Neural progenitor cell (in vitro differentiated cells): ENCODE measurements at regions not wholly inside any gene's neighbourhood (a gene's known extent, or its start where the extent isn't known, plus 50 kb on each side); places are given as distances from the start of the nearest gene placed in this dataset.

Experiments
- DNase-seq: peaks from one replicate; pipeline ENCODE4 v3.0.0-alpha.2; 2016; ENCODE audit warnings: low spot score
- H2AFZ ChIP-seq: fragments of 200-600 bp; sonication (generic); replicated peaks from 2 replicates; pipeline ENCODE4 v1.6.1; 2016; ENCODE audit warnings: antibody characterized with exemption
- H3F3A ChIP-seq: fragments of 200-600 bp; sonication (generic); 2 replicates; pipeline ENCODE4 v1.6.1; 2016; ENCODE audit warnings: antibody characterized with exemption, low read depth
- H3K27ac ChIP-seq: fragments of 200-600 bp; sonication (generic); 2 replicates; pipeline ENCODE4 v1.5.1; 2016; ENCODE audit warnings: mild to moderate bottlenecking
- H3K27me3 ChIP-seq: fragments of 200-600 bp; sonication (generic); 2 replicates; pipeline ENCODE4 v1.6.1; 2016; ENCODE audit warnings: mild to moderate bottlenecking, moderate library complexity
- H3K36me3 ChIP-seq: fragments of 200-600 bp; sonication (generic); 2 replicates; pipeline ENCODE4 v1.5.1; 2016
- H3K4me1 ChIP-seq: fragments of 200-600 bp; sonication (generic); 2 replicates; pipeline ENCODE4 v1.6.1; 2016; ENCODE audit warnings: mixed run types
- H3K4me2 ChIP-seq: fragments of 200-600 bp; sonication (generic); 2 replicates; pipeline ENCODE4 v1.6.1; 2016
- H3K4me3 ChIP-seq: fragments of 200-600 bp; sonication (generic); 2 replicates; pipeline ENCODE4 v1.5.1; 2016
- H3K79me2 ChIP-seq: fragments of 200-600 bp; sonication (generic); 2 replicates; pipeline ENCODE4 v1.6.1; 2016; ENCODE audit warnings: low read depth
- H3K9ac ChIP-seq: fragments of 200-600 bp; sonication (generic); 2 replicates; pipeline ENCODE4 v1.6.1; 2016
- H3K9me3 ChIP-seq: fragments of 200-600 bp; sonication (generic); 2 replicates; pipeline ENCODE4 v1.5.1; 2016; ENCODE audit warnings: low read depth
- H4K20me1 ChIP-seq: fragments of 200-600 bp; sonication (generic); 2 replicates; pipeline ENCODE4 v1.6.1; 2016; ENCODE audit warnings: low read depth
- H3K27ac Mint-ChIP-seq: 3 replicates; pipeline ENCODE4 v1.8.0; 2021; ENCODE audit warnings: mixed read lengths
- H3K27me3 Mint-ChIP-seq: 2 replicates; pipeline ENCODE4 v1.8.0; 2022; ENCODE audit warnings: low read depth, mild to moderate bottlenecking, inconsistent platforms, moderate library complexity, mixed read lengths; ENCODE audit not compliant: insufficient read depth
- H3K36me3 Mint-ChIP-seq: 3 replicates; pipeline ENCODE4 v1.8.0; 2021; ENCODE audit warnings: mixed read lengths
- H3K4me1 Mint-ChIP-seq: 3 replicates; pipeline ENCODE4 v1.8.0; 2021; ENCODE audit warnings: mixed read lengths
- H3K4me3 Mint-ChIP-seq: 3 replicates; pipeline ENCODE4 v1.8.0; 2021; ENCODE audit warnings: mild to moderate bottlenecking, moderate library complexity, mixed read lengths
- H3K9me3 Mint-ChIP-seq: 3 replicates; pipeline ENCODE4 v1.8.0; 2020; ENCODE audit warnings: mixed read lengths
- CTCF ChIP-seq: fragments of 200-600 bp; sonication (generic); IDR thresholded peaks from 2 replicates; pipeline ENCODE4 v1.5.1; 2017; ENCODE audit warnings: antibody characterized with exemption, mild to moderate bottlenecking
- EZH2 ChIP-seq: fragments of 200-600 bp; sonication (generic); IDR thresholded peaks from 2 replicates; pipeline ENCODE4 v1.6.1; 2017; ENCODE audit warnings: antibody characterized with exemption, mild to moderate bottlenecking, moderate library complexity
- EZH2phosphoT487 ChIP-seq: fragments of 200-600 bp; sonication (generic); IDR thresholded peaks from 2 replicates; pipeline ENCODE4 v1.6.1; 2017; ENCODE audit warnings: antibody characterized with exemption

GRCh38 chr5:35416217-35416988 is 186.1 kb upstream of the PRLR start:
- no peak for DNase-seq
- Histone ChIP-seq H4K20me1 (no peaks in the 10 kb centered on the region), H3K9me3 (no peaks in the 10 kb centered on the region), H3F3A (no peaks in the 10 kb centered on the region), H3K27me3 (no peaks in the 10 kb centered on the region), H3K4me3 (no peak overlapping the region), H3K27ac (no peak overlapping the region), H3K4me1 (no peaks in the 10 kb centered on the region), H3K79me2 (no peaks in the 10 kb centered on the region), H3K9ac (no peak overlapping the region), H3K36me3 (no peaks in the 10 kb centered on the region), H2AFZ (no peak overlapping the region), H3K4me2 (no peak overlapping the region)
- H3K27ac Mint-ChIP-seq = no peak overlapping the region
- H3K27me3 Mint-ChIP-seq = no peaks in the 10 kb centered on the region
- TF ChIP-seq EZH2phosphoT487 = no peak
- no peak for TF ChIP-seq CTCF
- H3K9me3 Mint-ChIP-seq = no peaks in the 10 kb centered on the region
- H3K36me3 Mint-ChIP-seq = no peaks in the 10 kb centered on the region
- H3K4me1 Mint-ChIP-seq = no peaks in the 10 kb centered on the region
- no peak overlapping the region for H3K4me3 Mint-ChIP-seq

- H3K27ac ChIP-seq = no peak overlapping the region
- no peak overlapping the region for H2AFZ ChIP-seq
- H3K9ac ChIP-seq = no peak overlapping the region
- no peaks in the 10 kb centered on the region for H3K4me1 ChIP-seq
- no peaks in the 10 kb centered on the region for H3K79me2 ChIP-seq
- H3K9me3 ChIP-seq = no peaks in the 10 kb centered on the region
- Mint-ChIP-seq H3K4me3 (no peak overlapping the region), H3K36me3 (no peaks in the 10 kb centered on the region), H3K4me1 (no peaks in the 10 kb centered on the region), H3K27me3 (no peaks in the 10 kb centered on the region), H3K9me3 (no peaks in the 10 kb centered on the region), H3K27ac (no peak overlapping the region)
- H4K20me1 ChIP-seq = no peaks in the 10 kb centered on the region
- H3K27me3 ChIP-seq = no peaks in the 10 kb centered on the region
- no peaks in the 10 kb centered on the region for H3F3A ChIP-seq
- H3K4me3 ChIP-seq = no peak overlapping the region
- DNase-seq = no peak
- no peak overlapping the region for H3K4me2 ChIP-seq
- no peaks in the 10 kb centered on the region for H3K36me3 ChIP-seq
- TF ChIP-seq EZH2 (no peak), EZH2phosphoT487 (no peak), CTCF (no peak)
Observed at GRCh38 chr5:35415309-35415708, 185.0 kb upstream of the PRLR start.

- H3K36me3 Mint-ChIP-seq = no peaks in the 10 kb centered on the region
Observed at GRCh38 chr5:35409361-35409760, 179.1 kb upstream of the PRLR start.

More at GRCh38 chr5:35409361-35409760, 179.1 kb upstream of the PRLR start:
- no peak overlapping the region for H3K4me3 ChIP-seq
- H3K36me3 ChIP-seq = no peaks in the 10 kb centered on the region
- H3F3A ChIP-seq = no peaks in the 10 kb centered on the region
- H3K27ac Mint-ChIP-seq = no peak overlapping the region
- H3K4me2 ChIP-seq = no peak overlapping the region
- H3K9me3 ChIP-seq = no peaks in the 10 kb centered on the region
- no peaks in the 10 kb centered on the region for H3K4me1 Mint-ChIP-seq
- no peak overlapping the region for H2AFZ ChIP-seq
- DNase-seq = no peak
- no peaks in the 10 kb centered on the region for H3K9me3 Mint-ChIP-seq
- H3K27me3 ChIP-seq = no peaks in the 10 kb centered on the region
- H3K27ac ChIP-seq = no peak overlapping the region
- H3K27me3 Mint-ChIP-seq = peaks cover 3% of the 10 kb centered on the region
- TF ChIP-seq EZH2 = no peak
- TF ChIP-seq CTCF = no peak
- TF ChIP-seq EZH2phosphoT487 = no peak
- no peak overlapping the region for H3K9ac ChIP-seq
- H3K4me1 ChIP-seq = no peaks in the 10 kb centered on the region
- no peak overlapping the region for H3K4me3 Mint-ChIP-seq
- H4K20me1 ChIP-seq = no peaks in the 10 kb centered on the region
- H3K79me2 ChIP-seq = no peaks in the 10 kb centered on the region
